ENCODE measurements at regions not wholly inside any gene's neighbourhood (a gene's known extent, or its start where the extent isn't known, plus 50 kb on each side); places are given as distances from the start of the nearest gene placed in this dataset.

- Histone ChIP-seq H3F3A (ENCODE audit: insufficient read depth, low read length) (no peaks in the 10 kb centered on the region), H3K79me2 (ENCODE audit: insufficient read depth, low read length) (no peaks in the 10 kb centered on the region), H4K20me1 (ENCODE audit: insufficient read depth, low read length) (no peaks in the 10 kb centered on the region), H3K27ac (ENCODE audit: low read depth, low read length, poor library complexity, severe bottlenecking) (no peak overlapping the region), H3K36me3 (ENCODE audit: insufficient read depth, low read length) (no peaks in the 10 kb centered on the region), H3K4me1 (ENCODE audit: insufficient read depth, low read length, severe bottlenecking) (no peaks in the 10 kb centered on the region), H3K27me3 (ENCODE audit: insufficient read depth, low read length) (no peaks in the 10 kb centered on the region), H2AFZ (ENCODE audit: low read length) (no peak overlapping the region), H3K4me2 (ENCODE audit: low read length) (no peak overlapping the region), H3K9me3 (ENCODE audit: low read length) (no peaks in the 10 kb centered on the region), H3K9ac (ENCODE audit: low read length) (no peak overlapping the region), H3K4me3 (ENCODE audit: low read depth, low read length, poor library complexity, severe bottlenecking) (no peak overlapping the region), H3K9me2 (ENCODE audit: low read depth, low read length) (no peaks in the 10 kb centered on the region)
- no peak for TF ChIP-seq EZH2 (IDR thresholded peaks at IDR 0.05; ENCODE audit: borderline replicate concordance, low read length)
- no peak for TF ChIP-seq CTCF (IDR thresholded peaks at IDR 0.05; ENCODE audit: low read length)
Observed at GRCh38 chr6:19102936-19103335, 715.8 kb downstream of the RNF144B start.

GRCh38 chr6:19107468-19107867 is 720.3 kb downstream of the RNF144B start:
- H3K4me3 ChIP-seq (ENCODE audit: low read depth, low read length, poor library complexity, severe bottlenecking) = no peak overlapping the region
- no peaks in the 10 kb centered on the region for H4K20me1 ChIP-seq (ENCODE audit: insufficient read depth, low read length)
- H3K79me2 ChIP-seq (ENCODE audit: insufficient read depth, low read length) = no peaks in the 10 kb centered on the region
- no peaks in the 10 kb centered on the region for H3K4me1 ChIP-seq (ENCODE audit: insufficient read depth, low read length, severe bottlenecking)
- H3K9ac ChIP-seq (ENCODE audit: low read length) = no peak overlapping the region
- no peaks in the 10 kb centered on the region for H3K9me2 ChIP-seq (ENCODE audit: low read depth, low read length)
- H2AFZ ChIP-seq (ENCODE audit: low read length) = no peak overlapping the region
- H3K4me2 ChIP-seq (ENCODE audit: low read length) = no peak overlapping the region
- no peaks in the 10 kb centered on the region for H3F3A ChIP-seq (ENCODE audit: insufficient read depth, low read length)
- H3K27ac ChIP-seq (ENCODE audit: low read depth, low read length, poor library complexity, severe bottlenecking) = no peak overlapping the region
- no peaks in the 10 kb centered on the region for H3K27me3 ChIP-seq (ENCODE audit: insufficient read depth, low read length)
- H3K9me3 ChIP-seq (ENCODE audit: low read length) = no peaks in the 10 kb centered on the region
- H3K36me3 ChIP-seq (ENCODE audit: insufficient read depth, low read length) = no peaks in the 10 kb centered on the region
- no peak for TF ChIP-seq EZH2 (IDR thresholded peaks at IDR 0.05; ENCODE audit: borderline replicate concordance, low read length)
- no peak for TF ChIP-seq CTCF (IDR thresholded peaks at IDR 0.05; ENCODE audit: low read length)

- Histone ChIP-seq H2AFZ (ENCODE audit: low read length) (no peak overlapping the region), H3K9me2 (ENCODE audit: low read depth, low read length) (no peaks in the 10 kb centered on the region), H3K9me3 (ENCODE audit: low read length) (no peaks in the 10 kb centered on the region), H3K4me3 (ENCODE audit: low read depth, low read length, poor library complexity, severe bottlenecking) (no peak overlapping the region), H3K27me3 (ENCODE audit: insufficient read depth, low read length) (no peaks in the 10 kb centered on the region), H3K79me2 (ENCODE audit: insufficient read depth, low read length) (no peaks in the 10 kb centered on the region), H3F3A (ENCODE audit: insufficient read depth, low read length) (no peaks in the 10 kb centered on the region), H4K20me1 (ENCODE audit: insufficient read depth, low read length) (no peaks in the 10 kb centered on the region), H3K27ac (ENCODE audit: low read depth, low read length, poor library complexity, severe bottlenecking) (no peak overlapping the region), H3K4me1 (ENCODE audit: insufficient read depth, low read length, severe bottlenecking) (no peaks in the 10 kb centered on the region), H3K4me2 (ENCODE audit: low read length) (no peak overlapping the region), H3K9ac (ENCODE audit: low read length) (no peak overlapping the region), H3K36me3 (ENCODE audit: insufficient read depth, low read length) (no peaks in the 10 kb centered on the region)
- TF ChIP-seq EZH2 (IDR thresholded peaks at IDR 0.05; ENCODE audit: borderline replicate concordance, low read length) = no peak
- TF ChIP-seq CTCF (IDR thresholded peaks at IDR 0.05; ENCODE audit: low read length) = no peak
Observed at GRCh38 chr6:19121521-19121920, 715.6 kb upstream of the ID4 start.

All from OCI-LY1 (cell line).